Endothelial cell of umbilical vein (primary cell): ENCODE measurements at regions not wholly inside any gene's neighbourhood (a gene's known extent, or its start where the extent isn't known, plus 50 kb on each side); places are given as distances from the start of the nearest gene placed in this dataset.

Experiments used
- BruUV-seq: library from RNA; stranded (reverse); fragments of 400-500 nt; replicated peaks from 2 replicates; lab custom pipeline; 2021; lab: Mats Ljungman, UMichigan
- CTCF ChIA-PET: fragments of 300-600, 350-600 bp; sonication (Branson Sonifier 250); formaldehyde crosslinking; loops from one replicate; lab custom pipeline; 2021; ENCODE audit warnings: antibody characterized with exemption, inconsistent platforms; lab: Charles Lee
- POLR2A ChIA-PET: fragments of 300-600, 350-600 bp; sonication (Branson Sonifier 250); formaldehyde crosslinking; loops from one replicate; lab custom pipeline; 2021; ENCODE audit warnings: antibody characterized with exemption, inconsistent platforms; lab: Charles Lee
- DNase-seq: peaks from one replicate; pipeline ENCODE4 v3.0.0-alpha.2; 2011; ENCODE audit warnings: low read depth, low spot score
- FAIRE-seq: peaks from 2 replicates; lab custom pipeline; 2011; peaks lifted over from hg19 to GRCh38; lab: Jason Lieb, UNC
- H2AFZ ChIP-seq: 2 replicates; pipeline ENCODE4 v1.6.0; 2012; ENCODE audit warnings: low read depth, low read length, control low read depth, inconsistent platforms
- H3K27ac ChIP-seq: 2 replicates; pipeline ENCODE4 v1.5.1; 2011; ENCODE audit warnings: low read depth, mild to moderate bottlenecking, control low read depth, low read length, moderate library complexity; ENCODE audit not compliant: insufficient read depth
- H3K27me3 ChIP-seq, 2 experiments: 2 replicates each; pipeline versions ENCODE4 v1.6.0 to v1.6.1; 2011; ENCODE audit warnings: low read length in 2 of 2, mixed read lengths in 1 of 2; ENCODE audit not compliant: control insufficient read depth in 2 of 2, insufficient read depth in 2 of 2
- H3K36me3 ChIP-seq, 2 experiments: 2 replicates in 1 of 2; 3 replicates in 1 of 2; pipeline ENCODE4 v1.5.1; 2011; ENCODE audit warnings: low read length in 2 of 2, mild to moderate bottlenecking in 1 of 2, moderate library complexity in 1 of 2; ENCODE audit not compliant: control insufficient read depth in 2 of 2, insufficient read depth in 2 of 2; ENCODE audit errors: extremely low read depth in 1 of 2
- H3K4me1 ChIP-seq: 3 replicates; pipeline ENCODE4 v1.5.1; 2011; ENCODE audit warnings: mild to moderate bottlenecking, low read length; ENCODE audit not compliant: control insufficient read depth, insufficient read depth; ENCODE audit errors: extremely low read depth
- H3K4me2 ChIP-seq: 2 replicates; pipeline ENCODE4 v1.6.1; 2011; ENCODE audit warnings: low read length, control low read depth, mixed read lengths; ENCODE audit not compliant: insufficient read depth
- H3K4me3 ChIP-seq, 3 experiments: fragments of 200-600 bp in 1 of 3; sonication (generic), shearing (Covaris generic) in 1 of 3; replicated peaks in 1 of 3; 2 replicates each; pipeline ENCODE4 v1.5.1; 2011 to 2016; ENCODE audit warnings: control low read depth in 3 of 3, low read length in 3 of 3, mild to moderate bottlenecking in 2 of 3, inconsistent platforms in 1 of 3, low read depth in 1 of 3, moderate library complexity in 1 of 3; ENCODE audit not compliant: insufficient read depth in 1 of 3
- H3K79me2 ChIP-seq: 2 replicates; pipeline ENCODE4 v1.6.0; 2012; ENCODE audit warnings: low read length, inconsistent platforms; ENCODE audit not compliant: control insufficient read depth, insufficient read depth
- H3K9ac ChIP-seq: replicated peaks from 2 replicates; pipeline ENCODE3; 2011; ENCODE audit warnings: low read length, control low read depth; ENCODE audit not compliant: insufficient read depth; ENCODE audit errors: extremely low read depth
- H3K9me1 ChIP-seq: replicated peaks from 3 replicates; pipeline ENCODE4 v1.6.0; 2011; ENCODE audit warnings: mild to moderate bottlenecking, low read length; ENCODE audit not compliant: control insufficient read depth, insufficient read depth; ENCODE audit errors: extremely low read depth
- H3K9me3 ChIP-seq: replicated peaks from 2 replicates; pipeline ENCODE4 v1.5.1; 2012; ENCODE audit warnings: low read length, inconsistent platforms; ENCODE audit not compliant: control insufficient read depth, insufficient read depth
- H4K20me1 ChIP-seq: replicated peaks from 2 replicates; pipeline ENCODE3; 2011; ENCODE audit warnings: mild to moderate bottlenecking, low read length; ENCODE audit not compliant: control insufficient read depth, insufficient read depth; ENCODE audit errors: extremely low read depth
- EZH2 ChIP-seq: IDR thresholded peaks from 2 replicates; pipeline ENCODE4 v1.6.1; 2012; ENCODE audit warnings: borderline replicate concordance, low read depth, mild to moderate bottlenecking, moderate library complexity, low read length, inconsistent platforms; ENCODE audit not compliant: severe bottlenecking
- FOS ChIP-seq: IDR thresholded peaks from 2 replicates; pipeline ENCODE4 v1.6.1; 2011; ENCODE audit warnings: mild to moderate bottlenecking, low read length, moderate library complexity, borderline replicate concordance; ENCODE audit not compliant: insufficient read depth
- GATA2 ChIP-seq: IDR thresholded peaks from 2 replicates; pipeline ENCODE4 v1.7.0; 2011; ENCODE audit warnings: low read depth, mild to moderate bottlenecking, moderate library complexity, mixed read lengths, low read length; ENCODE audit not compliant: insufficient read length, insufficient read depth
- JUN ChIP-seq: IDR thresholded peaks from 2 replicates; pipeline ENCODE4 v1.6.1; 2011; ENCODE audit warnings: borderline replicate concordance, low read depth; ENCODE audit not compliant: insufficient read length, insufficient read depth
- MYC ChIP-seq: IDR thresholded peaks from one replicate; pipeline ENCODE4 v1.6.1; 2011; ENCODE audit warnings: mild to moderate bottlenecking, low read depth, low read length
- POLR2A ChIP-seq: IDR thresholded peaks from 2 replicates; pipeline ENCODE4 v1.6.1; 2012; ENCODE audit warnings: low read depth, mild to moderate bottlenecking, control low read depth, low read length
- POLR2AphosphoS5 ChIP-seq: IDR thresholded peaks from 2 replicates; pipeline ENCODE4 v1.6.1; 2012; ENCODE audit warnings: low read depth, mild to moderate bottlenecking, control low read depth, low read length, moderate library complexity; ENCODE audit not compliant: insufficient read depth
- dilution Hi-C: fragments of 300-500 bp; cut with MboI; formaldehyde crosslinking; loops from one replicate; pipeline ENCODE4 v1.15.0; 2019; ENCODE audit warnings: low sequenced_read_pairs; ENCODE audit not compliant: extremely low pct_ligation_motif_present
- intact Hi-C: fragments of 100-400 bp; cut with micrococcal nuclease; formaldehyde crosslinking; loops from one replicate; pipeline ENCODE4 v1.10.0; 2022
- TF ChIP-seq, protein P1 (sequence below), 2 donors: IDR thresholded peaks; 1 replicate in 1 of 2; 2 replicates in 1 of 2; pipeline ENCODE4 v1.5.1; 2011; ENCODE audit warnings: low read length in 2 of 2, mild to moderate bottlenecking in 2 of 2, moderate library complexity in 2 of 2, control low read depth in 1 of 2, inconsistent platforms in 1 of 2, low read depth in 1 of 2; ENCODE audit not compliant: insufficient read depth in 1 of 2; ENCODE audit errors: extremely low read depth in 1 of 2
- TF ChIP-seq, protein P2 (sequence below): IDR thresholded peaks from 2 replicates; pipeline ENCODE4 v1.6.1; 2011; ENCODE audit not compliant: insufficient read depth, insufficient read length

DNA sequence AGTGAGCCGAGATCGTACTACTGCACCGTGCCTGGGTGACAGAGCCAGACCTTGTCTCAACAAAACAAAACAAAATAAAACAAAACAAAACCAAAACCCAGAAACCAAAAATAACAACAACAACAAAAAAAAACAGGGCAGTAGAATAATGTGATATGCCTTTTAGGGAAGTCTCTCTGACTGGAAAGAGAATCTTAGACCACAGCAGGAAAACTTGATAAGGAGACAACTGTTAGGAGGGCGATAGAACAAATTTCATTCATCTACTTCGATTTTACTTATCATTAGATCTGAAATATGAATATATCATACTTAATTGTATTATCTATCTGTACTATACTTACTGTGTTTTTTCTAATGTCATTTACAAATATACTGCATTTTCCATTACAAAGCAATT is 109.0 kb upstream of the CNTNAP5 start:
- no peaks in the 10 kb centered on the region for H3K4me1 ChIP-seq
- dilution Hi-C loops (no loop called here), intact Hi-C loops (no loop called here)
- H2AFZ ChIP-seq, result no peak overlapping the region
- H3K4me3 ChIP-seq, result no peak overlapping the region
- no peak overlapping the region for H3K27ac ChIP-seq
- TF ChIP-seq, protein P1, sequence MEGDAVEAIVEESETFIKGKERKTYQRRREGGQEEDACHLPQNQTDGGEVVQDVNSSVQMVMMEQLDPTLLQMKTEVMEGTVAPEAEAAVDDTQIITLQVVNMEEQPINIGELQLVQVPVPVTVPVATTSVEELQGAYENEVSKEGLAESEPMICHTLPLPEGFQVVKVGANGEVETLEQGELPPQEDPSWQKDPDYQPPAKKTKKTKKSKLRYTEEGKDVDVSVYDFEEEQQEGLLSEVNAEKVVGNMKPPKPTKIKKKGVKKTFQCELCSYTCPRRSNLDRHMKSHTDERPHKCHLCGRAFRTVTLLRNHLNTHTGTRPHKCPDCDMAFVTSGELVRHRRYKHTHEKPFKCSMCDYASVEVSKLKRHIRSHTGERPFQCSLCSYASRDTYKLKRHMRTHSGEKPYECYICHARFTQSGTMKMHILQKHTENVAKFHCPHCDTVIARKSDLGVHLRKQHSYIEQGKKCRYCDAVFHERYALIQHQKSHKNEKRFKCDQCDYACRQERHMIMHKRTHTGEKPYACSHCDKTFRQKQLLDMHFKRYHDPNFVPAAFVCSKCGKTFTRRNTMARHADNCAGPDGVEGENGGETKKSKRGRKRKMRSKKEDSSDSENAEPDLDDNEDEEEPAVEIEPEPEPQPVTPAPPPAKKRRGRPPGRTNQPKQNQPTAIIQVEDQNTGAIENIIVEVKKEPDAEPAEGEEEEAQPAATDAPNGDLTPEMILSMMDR (IDR thresholded peaks at IDR 0.05; ENCODE audit: extremely low read depth in 1 of 2, insufficient read depth in 1 of 2, low read depth in 1 of 2, low read length in 2 of 2), result no peak
- ChIA-PET POLR2A (no interaction called here), CTCF (no interaction called here)
- peaks cover 7% of the 10 kb centered on the region for H3K9me3 ChIP-seq
- no peak overlapping the region for H3K9ac ChIP-seq
- no peak for FAIRE-seq
- no peaks in the 10 kb centered on the region for H4K20me1 ChIP-seq
- H3K4me2 ChIP-seq, result no peak overlapping the region
- BruUV-seq, result no TSS peak
- no peaks in the 10 kb centered on the region for H3K36me3 ChIP-seq
- H3K27me3 ChIP-seq, result no peaks in the 10 kb centered on the region
- H3K79me2 ChIP-seq, result no peaks in the 10 kb centered on the region
- no peak for DNase-seq
- no peaks in the 10 kb centered on the region for H3K9me1 ChIP-seq

DNA sequence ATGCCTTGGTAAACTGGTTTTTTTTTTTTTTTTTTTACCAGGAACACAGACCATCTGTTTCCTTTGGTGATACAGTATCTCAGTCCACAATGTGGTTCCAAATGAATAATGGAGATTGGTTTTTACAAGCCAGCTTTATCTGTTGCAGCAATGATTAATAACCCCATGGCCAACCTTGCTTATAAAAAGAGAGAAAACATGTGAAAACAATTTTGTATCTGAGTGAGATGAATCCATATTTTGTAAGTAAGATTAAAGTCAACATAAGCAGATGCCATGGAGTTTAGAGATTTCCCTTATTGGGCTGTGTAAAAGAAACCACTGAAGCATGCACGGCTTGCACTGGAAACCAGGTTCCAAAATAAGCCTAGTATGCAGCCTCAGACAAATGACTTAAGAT is 108.6 kb upstream of the CNTNAP5 start:
- Histone ChIP-seq H3K9ac (no peak overlapping the region), H3K27me3 (no peaks in the 10 kb centered on the region), H3K4me1 (no peaks in the 10 kb centered on the region), H3K79me2 (no peaks in the 10 kb centered on the region), H4K20me1 (no peaks in the 10 kb centered on the region), H3K9me3 (peaks cover 7% of the 10 kb centered on the region), H3K4me3 (no peak overlapping the region), H2AFZ (no peak overlapping the region), H3K9me1 (no peaks in the 10 kb centered on the region), H3K27ac (no peak overlapping the region), H3K4me2 (no peak overlapping the region), H3K36me3 (no peaks in the 10 kb centered on the region)
- POLR2A ChIA-PET, result no interaction called here
- DNase-seq (no peak), FAIRE-seq (no peak)
- intact Hi-C loops (no loop called here), dilution Hi-C loops (no loop called here)
- BruUV-seq, result no TSS peak
- TF ChIP-seq, protein P2, sequence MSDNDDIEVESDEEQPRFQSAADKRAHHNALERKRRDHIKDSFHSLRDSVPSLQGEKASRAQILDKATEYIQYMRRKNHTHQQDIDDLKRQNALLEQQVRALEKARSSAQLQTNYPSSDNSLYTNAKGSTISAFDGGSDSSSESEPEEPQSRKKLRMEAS, result no peak
- TF ChIP-seq EZH2, result no peak
- no peak for TF ChIP-seq GATA2
- TF ChIP-seq POLR2AphosphoS5, result no peak
- TF ChIP-seq POLR2A, result no peak
- TF ChIP-seq FOS, result no peak
- TF ChIP-seq JUN, result no peak
- TF ChIP-seq MYC, result no peak
- TF ChIP-seq, protein P1 (IDR thresholded peaks at IDR 0.05; ENCODE audit: extremely low read depth in 1 of 2, insufficient read depth in 1 of 2, low read depth in 1 of 2, low read length in 2 of 2), result no peak
- CTCF ChIA-PET, result no interaction called here
